Esophagus muscularis mucosa (tissue), 4 donors: ENCODE measurements at regions not wholly inside any gene's neighbourhood (a gene's known extent, or its start where the extent isn't known, plus 50 kb on each side); places are given as distances from the start of the nearest gene placed in this dataset.

ENCODE experiments used
- DNase-seq: peaks from one replicate; pipeline ENCODE4 v3.0.0-alpha.2; 2017; ENCODE audit errors: extremely low spot score
- H3K27ac ChIP-seq, 4 donors: fragments of 200-600 bp; sonication (generic); replicated peaks in 1 of 4; 1 replicate in 3 of 4; 2 replicates in 1 of 4; pipeline ENCODE4 v1.5.1; 2016 to 2019; ENCODE audit warnings: mild to moderate bottlenecking in 1 of 4
- H3K27me3 ChIP-seq, 4 donors: fragments of 200-600 bp; sonication (generic); one replicate each; pipeline versions ENCODE4 v1.5.1 to v1.6.0; 2016 to 2019
- H3K36me3 ChIP-seq, 4 donors: fragments of 200-600 bp; sonication (generic); one replicate each; pipeline ENCODE4 v1.5.1; 2016 to 2019
- H3K4me1 ChIP-seq, 4 donors: fragments of 200-600 bp; sonication (generic); one replicate each; pipeline ENCODE4 v1.5.1; 2016 to 2019
- H3K4me3 ChIP-seq, 4 donors: fragments of 200-600 bp; sonication (generic); 1 replicate in 2 of 4; 2 replicates in 2 of 4; pipeline ENCODE4 v1.5.1; 2016 to 2019; ENCODE audit warnings: mild to moderate bottlenecking in 4 of 4, moderate library complexity in 1 of 4
- H3K9me3 ChIP-seq, 4 donors: fragments of 200-600 bp; sonication (generic); 1 replicate in 3 of 4; 2 replicates in 1 of 4; pipeline ENCODE4 v1.5.1; 2016 to 2019
- CTCF ChIP-seq, 3 experiments: fragments of 200-600 bp in 2 of 3; fragments of 450-650 bp in 1 of 3; sonication (generic) in 2 of 3; IDR thresholded peaks; one replicate each; pipeline ENCODE4 v1.5.1; 2017 to 2019; ENCODE audit warnings: antibody characterized with exemption in 3 of 3, mild to moderate bottlenecking in 2 of 3, moderate library complexity in 1 of 3
- EP300 ChIP-seq: sonication (generic); formaldehyde crosslinking; IDR thresholded peaks from one replicate; pipeline ENCODE4 v1.6.1; 2017; ENCODE audit warnings: antibody characterized with exemption
- POLR2A ChIP-seq: fragments of 450-650 bp; IDR thresholded peaks from one replicate; pipeline ENCODE4 v1.6.1; 2017; ENCODE audit warnings: antibody characterized with exemption, moderate library complexity, mild to moderate bottlenecking, low read depth
- POLR2AphosphoS5 ChIP-seq, 2 donors: sonication (generic); formaldehyde crosslinking; IDR thresholded peaks; one replicate each; pipeline ENCODE4 v1.6.1; 2017; ENCODE audit warnings: antibody characterized with exemption in 2 of 2
- WGBS: methylation state at CpG from one replicate; pipeline ENCODE4 v1.1.5; 2018; 5-methylcytosine and 5-hydroxymethylcytosine counted together
- intact Hi-C: fragments of 100-400 bp; cut with DNase I; formaldehyde crosslinking; loops from one replicate; pipeline ENCODE4 v1.15.1; 2023

- Histone ChIP-seq H3K9me3 (no peaks in the 10 kb centered on the region), H3K27ac (no peak overlapping the region), H3K27me3 (no peaks in the 10 kb centered on the region), H3K36me3 (no peaks in the 10 kb centered on the region), H3K4me3 (no peak overlapping the region), H3K4me1 (peaks cover 0 to 10% (median 0%) of the 10 kb centered on the region in 4 donors)
- WGBS = 38% methylated on average over 1 of the region's 1 CpG
- intact Hi-C loops = no loop called here
- TF ChIP-seq POLR2AphosphoS5 (IDR thresholded peaks at IDR 0.05) (no peak), POLR2A (no peak), CTCF (IDR thresholded peaks at IDR 0.05) (no peak), EP300 (no peak)
- no peak for DNase-seq
These were observed 360.2 kb downstream of the FSIP2 start for GRCh38 chr2:186098821-186099220.

GRCh38 chr2:186099826-186100225 is 361.2 kb downstream of the FSIP2 start:
- Histone ChIP-seq H3K4me1 (peaks cover 0 to 10% (median 0%) of the 10 kb centered on the region in 4 donors), H3K9me3 (no peaks in the 10 kb centered on the region), H3K4me3 (no peak overlapping the region), H3K36me3 (no peaks in the 10 kb centered on the region), H3K27me3 (no peaks in the 10 kb centered on the region), H3K27ac (no peak overlapping the region)
- intact Hi-C loops = no loop called here
- no peak for DNase-seq
- WGBS = 79% methylated on average over 2 of the region's 2 CpGs
- no peak for TF ChIP-seq EP300
- TF ChIP-seq POLR2A = no peak
- no peak for TF ChIP-seq CTCF (IDR thresholded peaks at IDR 0.05)

- intact Hi-C loops = no loop called here
- TF ChIP-seq CTCF (IDR thresholded peaks at IDR 0.05) (no peak), EP300 (no peak), POLR2AphosphoS5 (IDR thresholded peaks at IDR 0.05) (no peak), POLR2A (no peak)
- H3K4me3 ChIP-seq = no peak overlapping the region
- H3K36me3 ChIP-seq = no peaks in the 10 kb centered on the region
- H3K27me3 ChIP-seq = no peaks in the 10 kb centered on the region
- H3K9me3 ChIP-seq = no peaks in the 10 kb centered on the region
- H3K4me1 ChIP-seq = peaks cover 0 to 10% (median 0%) of the 10 kb centered on the region in 4 donors
- H3K27ac ChIP-seq = no peak overlapping the region
- DNase-seq = no peak
These were observed 362.0 kb downstream of the FSIP2 start for GRCh38 chr2:186100636-186101035.

GRCh38 chr2:186101616-186102015 is 363.0 kb downstream of the FSIP2 start:
- Histone ChIP-seq H3K9me3 (no peaks in the 10 kb centered on the region), H3K4me1 (peaks cover 0 to 10% (median 0%) of the 10 kb centered on the region in 4 donors), H3K36me3 (no peaks in the 10 kb centered on the region), H3K27ac (no peak overlapping the region), H3K4me3 (no peak overlapping the region), H3K27me3 (no peaks in the 10 kb centered on the region)
- no peak for TF ChIP-seq EP300
- no peak for TF ChIP-seq CTCF (IDR thresholded peaks at IDR 0.05)
- TF ChIP-seq POLR2AphosphoS5 (IDR thresholded peaks at IDR 0.05) = no peak
- no peak for TF ChIP-seq POLR2A
- intact Hi-C loops = no loop called here
- DNase-seq = no peak
- 77% methylated on average over 3 of the region's 3 CpGs for WGBS

GRCh38 chr2:186103276-186103675 is 364.7 kb downstream of the FSIP2 start:
- H3K4me1 ChIP-seq = peaks cover 0 to 10% (median 0%) of the 10 kb centered on the region in 4 donors
- intact Hi-C loops = no loop called here

More at GRCh38 chr2:186103276-186103675, 364.7 kb downstream of the FSIP2 start:
- 92% methylated on average over 2 of the region's 2 CpGs for WGBS
- Histone ChIP-seq H3K27me3 (no peaks in the 10 kb centered on the region), H3K36me3 (no peaks in the 10 kb centered on the region), H3K4me3 (no peak overlapping the region), H3K9me3 (no peaks in the 10 kb centered on the region), H3K27ac (no peak overlapping the region)
- no peak for TF ChIP-seq CTCF (IDR thresholded peaks at IDR 0.05)
- no peak for TF ChIP-seq EP300
- no peak for TF ChIP-seq POLR2A
- no peak for TF ChIP-seq POLR2AphosphoS5 (IDR thresholded peaks at IDR 0.05)
- no peak for DNase-seq
